OCI-LY1 (cell line): ENCODE measurements at regions not wholly inside any gene's neighbourhood (a gene's known extent, or its start where the extent isn't known, plus 50 kb on each side); places are given as distances from the start of the nearest gene placed in this dataset.

Experiments used
- CTCF ChIP-seq: fragments of 200-600 bp; sonication (generic), shearing (Covaris generic); IDR thresholded peaks from 2 replicates; pipeline ENCODE4 v1.5.1; 2017; ENCODE audit warnings: mild to moderate bottlenecking, antibody characterized with exemption, low read length, moderate library complexity, mixed read lengths
- EZH2 ChIP-seq: fragments of 200-600 bp; sonication (generic), shearing (Covaris generic); IDR thresholded peaks from 2 replicates; pipeline ENCODE4 v1.8.0; 2017; ENCODE audit warnings: borderline replicate concordance, mixed run types, mild to moderate bottlenecking, antibody characterized with exemption, low read length, moderate library complexity, mixed read lengths

GRCh38 chr5:159441441-159441840 is 111.2 kb upstream of the IL12B start:
- TF ChIP-seq CTCF (no peak), EZH2 (no peak)
